ENCODE measurements at regions not wholly inside any gene's neighbourhood (a gene's known extent, or its start where the extent isn't known, plus 50 kb on each side); places are given as distances from the start of the nearest gene placed in this dataset.

GRCh38 chr11:30705913-30706675, 119.9 kb upstream of the MPPED2 start:
- Histone ChIP-seq H3K4me3 (no peak overlapping the region), H3K9me3 (no peaks in the 10 kb centered on the region), H3K36me3 (no peaks in the 10 kb centered on the region), H3K27ac (no peak overlapping the region), H3K4me1 (peaks cover 0 to 12% (median 0%) of the 10 kb centered on the region in 4 donors), H3K27me3 (no peaks in the 10 kb centered on the region)
- no peak for DNase-seq (ENCODE audit: low spot score in 2 of 2)
- TF ChIP-seq CTCF (IDR thresholded peaks at IDR 0.05): no peak
- no peak for TF ChIP-seq POLR2A (IDR thresholded peaks at IDR 0.05)
- TF ChIP-seq EP300 (IDR thresholded peaks at IDR 0.05): no peak
- 76 to 79% methylated on average over 2 of the region's 2 CpGs for WGBS, 2 donors

GRCh38 chr11:30698425-30698824, 112.3 kb upstream of the MPPED2 start:
- Histone ChIP-seq H3K36me3 (no peaks in the 10 kb centered on the region), H3K27ac (no peak overlapping the region), H3K9me3 (no peaks in the 10 kb centered on the region), H3K27me3 (no peaks in the 10 kb centered on the region), H3K4me3 (no peak overlapping the region), H3K4me1 (peaks cover 0 to 9% (median 0%) of the 10 kb centered on the region in 4 donors)
- 95 to 96% methylated on average over 2 of the region's 2 CpGs for WGBS, 2 donors
- TF ChIP-seq CTCF (IDR thresholded peaks at IDR 0.05): no peak
- TF ChIP-seq POLR2A (IDR thresholded peaks at IDR 0.05): no peak
- TF ChIP-seq EP300 (IDR thresholded peaks at IDR 0.05): no peak
- DNase-seq (ENCODE audit: low spot score in 2 of 2): no peak

- Histone ChIP-seq H3K9me3 (peaks cover 0 to 4% (median 0%) of the 10 kb centered on the region in 4 donors), H3K4me1 (peaks cover 0 to 9% (median 0%) of the 10 kb centered on the region in 4 donors), H3K27me3 (no peaks in the 10 kb centered on the region), H3K27ac (no peak overlapping the region), H3K4me3 (no peak overlapping the region), H3K36me3 (no peaks in the 10 kb centered on the region)
- DNase-seq (ENCODE audit: low spot score in 2 of 2): no peak
- WGBS, 2 donors: 44 to 57% methylated on average over 4 of the region's 4 CpGs
- TF ChIP-seq EP300 (IDR thresholded peaks at IDR 0.05): no peak
- no peak for TF ChIP-seq POLR2A (IDR thresholded peaks at IDR 0.05)
- TF ChIP-seq CTCF (IDR thresholded peaks at IDR 0.05): no peak
These were observed 110.9 kb upstream of the MPPED2 start for GRCh38 chr11:30697032-30697431.

- Histone ChIP-seq H3K4me1 (no peaks in the 10 kb centered on the region), H3K27ac (no peak overlapping the region), H3K9me3 (no peaks in the 10 kb centered on the region), H3K36me3 (no peaks in the 10 kb centered on the region), H3K4me3 (no peak overlapping the region), H3K27me3 (no peaks in the 10 kb centered on the region)
- no peak for DNase-seq (ENCODE audit: low spot score in 2 of 2)
- TF ChIP-seq EP300 (IDR thresholded peaks at IDR 0.05) (no peak), POLR2A (IDR thresholded peaks at IDR 0.05) (no peak), CTCF (IDR thresholded peaks at IDR 0.05) (no peak)
- 64 to 67% methylated on average over 2 of the region's 2 CpGs for WGBS, 2 donors
These were observed 98.6 kb upstream of the MPPED2 start for GRCh38 chr11:30684772-30685171.

GRCh38 chr11:30683176-30683575, 97.0 kb upstream of the MPPED2 start:
- Histone ChIP-seq H3K27ac (no peak overlapping the region), H3K4me3 (no peak overlapping the region), H3K9me3 (no peaks in the 10 kb centered on the region), H3K36me3 (no peaks in the 10 kb centered on the region), H3K4me1 (no peaks in the 10 kb centered on the region), H3K27me3 (no peaks in the 10 kb centered on the region)
- DNase-seq (ENCODE audit: low spot score in 2 of 2): no peak
- 94 to 97% methylated on average over 1 of the region's 1 CpG for WGBS, 2 donors
- no peak for TF ChIP-seq EP300 (IDR thresholded peaks at IDR 0.05)
- no peak for TF ChIP-seq CTCF (IDR thresholded peaks at IDR 0.05)
- no peak for TF ChIP-seq POLR2A (IDR thresholded peaks at IDR 0.05)

All from tibial nerve (tissue), 4 donors.